COLO829 (cell line): ENCODE measurements at regions not wholly inside any gene's neighbourhood (a gene's known extent, or its start where the extent isn't known, plus 50 kb on each side); places are given as distances from the start of the nearest gene placed in this dataset.

ENCODE experiments used
- DNase-seq: peaks from one replicate; pipeline ENCODE4 v3.0.0; 2012; ENCODE audit warnings: low spot score

DNA sequence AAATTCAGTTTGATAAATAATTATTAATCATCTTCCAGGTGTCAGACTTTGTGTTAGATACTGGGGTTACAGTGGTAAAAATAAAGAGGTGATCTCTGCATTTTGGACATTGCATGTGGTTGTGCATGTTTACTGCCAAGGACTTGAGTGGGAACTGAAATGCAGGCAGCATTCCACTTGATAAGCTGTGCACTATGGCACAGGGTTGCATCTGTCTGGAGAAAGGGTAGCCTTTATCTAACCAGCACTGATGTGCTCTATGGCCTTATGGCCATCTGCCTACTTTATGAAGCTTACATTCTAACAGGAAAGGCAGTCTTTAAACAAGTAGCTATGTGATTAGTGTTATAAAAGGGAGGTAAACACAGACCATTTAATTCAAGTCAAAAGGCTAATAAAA, 53.0 kb upstream of the MLIP start:
- DNase-seq: no peak

GRCh38 chr6:54059683-54060082, 51.6 kb upstream of the MLIP start:
- no peak for DNase-seq

DNA sequence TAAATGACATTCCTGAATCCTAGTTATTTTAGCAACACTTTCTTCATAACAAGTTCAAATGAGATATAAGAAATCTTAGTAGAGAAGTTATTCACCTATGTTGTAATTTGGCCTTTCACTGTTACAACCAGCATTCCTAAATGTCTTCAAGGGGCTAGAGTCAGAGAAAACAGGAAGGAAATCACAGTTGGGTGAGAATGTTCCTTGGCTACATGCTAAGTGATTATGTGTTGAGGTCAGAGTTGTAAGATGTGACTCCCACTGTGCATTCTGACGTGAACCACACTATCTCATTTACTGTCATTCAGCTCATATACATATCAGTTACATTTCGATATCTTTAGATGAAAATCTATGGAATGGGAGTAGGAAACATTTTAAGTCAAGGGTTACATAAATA, 51.0 kb upstream of the MLIP start:
- DNase-seq: no peak
